NB4 (cell line): ENCODE measurements at regions not wholly inside any gene's neighbourhood (a gene's known extent, or its start where the extent isn't known, plus 50 kb on each side); places are given as distances from the start of the nearest gene placed in this dataset.

Experiments
- DNase-seq: peaks from one replicate; pipeline ENCODE4 v3.0.0; 2010; ENCODE audit warnings: low read depth
- H3K4me3 ChIP-seq: one replicate; pipeline ENCODE4 v1.5.1; 2011; ENCODE audit warnings: mild to moderate bottlenecking, low read depth, low read length, moderate library complexity
- CTCF ChIP-seq: IDR thresholded peaks from one replicate; pipeline ENCODE4 v1.5.1; 2012; ENCODE audit warnings: low read depth, low read length
- MAX ChIP-seq: IDR thresholded peaks from 2 replicates; pipeline ENCODE4 v1.6.1; 2011; ENCODE audit warnings: low read depth, low read length
- MYC ChIP-seq: IDR thresholded peaks from 2 replicates; pipeline ENCODE4 v1.6.1; 2011; ENCODE audit warnings: low read depth, low read length
- POLR2A ChIP-seq: IDR thresholded peaks from 2 replicates; pipeline ENCODE4 v1.6.1; 2011; ENCODE audit warnings: mild to moderate bottlenecking; ENCODE audit not compliant: insufficient read length; ENCODE audit errors: extremely low read depth

GRCh38 chr1:5347726-5348125 is 644.5 kb downstream of the NPHP4 start:
- no peak overlapping the region for H3K4me3 ChIP-seq
- DNase-seq = no peak
- TF ChIP-seq CTCF (no peak), POLR2A (no peak), MAX (no peak), MYC (no peak)

- no peak overlapping the region for H3K4me3 ChIP-seq
- DNase-seq = no peak
- no peak for TF ChIP-seq CTCF
- TF ChIP-seq POLR2A = no peak
- no peak for TF ChIP-seq MYC
- no peak for TF ChIP-seq MAX
Measured at GRCh38 chr1:5345556-5345955, 646.7 kb downstream of the NPHP4 start.

DNA sequence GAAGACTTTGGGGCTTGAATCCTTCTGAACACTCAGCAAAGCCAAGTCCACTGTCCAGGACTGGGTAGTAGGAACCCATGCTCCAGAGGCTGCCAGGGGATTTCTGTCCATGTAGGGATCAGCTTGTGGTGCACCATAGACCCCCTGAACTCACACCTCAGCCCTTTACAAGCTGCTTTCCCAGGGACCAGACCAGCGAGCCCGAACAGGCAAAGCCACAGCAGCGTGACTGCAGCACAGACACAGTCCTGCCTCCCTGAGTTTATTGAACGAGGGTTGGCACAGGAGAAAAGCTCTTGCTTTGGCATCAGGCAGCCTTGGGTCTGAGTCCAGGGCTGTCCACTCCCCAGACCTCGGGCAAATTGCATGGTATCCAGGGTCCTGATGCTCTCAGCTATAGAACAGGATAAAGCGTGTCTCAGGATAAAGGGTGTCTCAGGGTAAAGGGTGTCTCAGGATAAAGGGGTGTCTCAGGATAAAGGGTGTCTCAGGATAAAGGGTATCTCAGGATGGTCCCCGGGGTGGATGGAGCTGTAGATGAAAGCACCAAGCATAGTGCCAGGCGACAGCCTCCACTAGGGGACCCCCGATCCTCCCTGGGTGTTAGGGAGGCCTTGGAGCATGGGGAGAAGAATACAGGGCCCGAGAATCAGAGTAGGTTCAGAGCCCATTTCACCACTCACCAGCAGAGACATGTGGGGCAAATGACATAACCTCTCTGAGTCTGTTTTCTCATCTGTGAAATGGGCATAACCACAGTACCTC is 648.8 kb downstream of the NPHP4 start:
- no peak overlapping the region for H3K4me3 ChIP-seq
- DNase-seq = no peak
- TF ChIP-seq POLR2A (no peak), MYC (no peak), MAX (no peak), CTCF (no peak)

GRCh38 chr1:5342830-5343229 is 649.4 kb downstream of the NPHP4 start:
- no peak overlapping the region for H3K4me3 ChIP-seq
- no peak for DNase-seq
- TF ChIP-seq MAX (no peak), POLR2A (no peak), CTCF (no peak), MYC (no peak)

- TF ChIP-seq MYC (no peak), MAX (no peak), CTCF (no peak), POLR2A (no peak)
- no peak for DNase-seq
- no peak overlapping the region for H3K4me3 ChIP-seq
Measured at GRCh38 chr1:5342172-5342571, 650.1 kb downstream of the NPHP4 start.
